H1 (cell line): ENCODE measurements at regions not wholly inside any gene's neighbourhood (a gene's known extent, or its start where the extent isn't known, plus 50 kb on each side); places are given as distances from the start of the nearest gene placed in this dataset.

ENCODE experiments used
- CEBPB ChIP-seq: IDR thresholded peaks from 2 replicates; pipeline ENCODE4 v1.6.1; 2012; ENCODE audit warnings: low read depth, low read length
- EP300 ChIP-seq, 2 experiments: IDR thresholded peaks; 1 replicate in 1 of 2; 2 replicates in 1 of 2; pipeline ENCODE4 v1.6.1; 2011 to 2012; ENCODE audit warnings: low read depth in 2 of 2, low read length in 2 of 2, mild to moderate bottlenecking in 2 of 2, borderline replicate concordance in 1 of 2, inconsistent platforms in 1 of 2, moderate library complexity in 1 of 2
- GABPA ChIP-seq: IDR thresholded peaks from 2 replicates; pipeline ENCODE4 v1.6.1; 2011; ENCODE audit warnings: mild to moderate bottlenecking, low read length, moderate library complexity, borderline replicate concordance; ENCODE audit not compliant: insufficient read depth
- POLR2A ChIP-seq, 2 experiments: IDR thresholded peaks; 1 replicate in 1 of 2; 2 replicates in 1 of 2; pipeline ENCODE4 v1.6.1; 2011; ENCODE audit warnings: low read depth in 2 of 2, low read length in 2 of 2, mild to moderate bottlenecking in 2 of 2; ENCODE audit errors: control extremely low read depth in 1 of 2
- TF ChIP-seq, protein P1 (sequence below), 3 experiments: IDR thresholded peaks; 1 replicate in 2 of 3; 2 replicates in 1 of 3; pipeline versions ENCODE4 v1.5.1 to v1.6.1; 2011; ENCODE audit warnings: low read length in 3 of 3, mild to moderate bottlenecking in 3 of 3, inconsistent platforms in 2 of 3, low read depth in 1 of 3, moderate library complexity in 1 of 3; ENCODE audit not compliant: insufficient read depth in 1 of 3; ENCODE audit errors: control extremely low read depth in 1 of 3

GRCh38 chr13:27347211-27347772 lies 76.7 kb downstream of the RASL11A start:
- TF ChIP-seq, protein P1, sequence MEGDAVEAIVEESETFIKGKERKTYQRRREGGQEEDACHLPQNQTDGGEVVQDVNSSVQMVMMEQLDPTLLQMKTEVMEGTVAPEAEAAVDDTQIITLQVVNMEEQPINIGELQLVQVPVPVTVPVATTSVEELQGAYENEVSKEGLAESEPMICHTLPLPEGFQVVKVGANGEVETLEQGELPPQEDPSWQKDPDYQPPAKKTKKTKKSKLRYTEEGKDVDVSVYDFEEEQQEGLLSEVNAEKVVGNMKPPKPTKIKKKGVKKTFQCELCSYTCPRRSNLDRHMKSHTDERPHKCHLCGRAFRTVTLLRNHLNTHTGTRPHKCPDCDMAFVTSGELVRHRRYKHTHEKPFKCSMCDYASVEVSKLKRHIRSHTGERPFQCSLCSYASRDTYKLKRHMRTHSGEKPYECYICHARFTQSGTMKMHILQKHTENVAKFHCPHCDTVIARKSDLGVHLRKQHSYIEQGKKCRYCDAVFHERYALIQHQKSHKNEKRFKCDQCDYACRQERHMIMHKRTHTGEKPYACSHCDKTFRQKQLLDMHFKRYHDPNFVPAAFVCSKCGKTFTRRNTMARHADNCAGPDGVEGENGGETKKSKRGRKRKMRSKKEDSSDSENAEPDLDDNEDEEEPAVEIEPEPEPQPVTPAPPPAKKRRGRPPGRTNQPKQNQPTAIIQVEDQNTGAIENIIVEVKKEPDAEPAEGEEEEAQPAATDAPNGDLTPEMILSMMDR (IDR thresholded peaks at IDR 0.05; ENCODE audit: control extremely low read depth in 1 of 3, insufficient read depth in 1 of 3, low read depth in 1 of 3, low read length in 3 of 3) = no peak
- TF ChIP-seq POLR2A (IDR thresholded peaks at IDR 0.05; ENCODE audit: control extremely low read depth in 1 of 2, low read depth in 2 of 2, low read length in 2 of 2) (no peak), GABPA (no peak), CEBPB (no peak), EP300 (IDR thresholded peaks at IDR 0.05; ENCODE audit: borderline replicate concordance in 1 of 2, low read depth in 2 of 2, low read length in 2 of 2) (no peak)
